ENCODE measurements at regions not wholly inside any gene's neighbourhood (a gene's known extent, or its start where the extent isn't known, plus 50 kb on each side); places are given as distances from the start of the nearest gene placed in this dataset.

DNA sequence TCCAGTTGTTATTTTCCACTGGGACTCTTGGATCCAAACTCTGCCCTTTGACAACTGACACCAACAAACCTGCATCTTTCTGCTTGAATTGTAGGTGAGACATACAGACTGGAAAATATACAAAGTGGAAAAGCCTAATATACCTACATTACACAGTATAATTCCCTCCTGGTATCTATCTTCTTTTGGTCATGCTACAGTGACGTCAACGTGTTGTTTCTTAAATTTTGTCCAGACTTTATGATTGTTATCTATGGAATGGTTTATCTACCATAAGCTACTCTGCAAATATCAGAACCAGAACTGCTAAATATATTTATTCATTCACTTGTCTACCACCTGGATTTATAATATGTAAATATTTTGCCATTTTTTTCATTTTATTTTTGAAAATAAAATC is 264.3 kb upstream of the ZPLD1 start:
- TF ChIP-seq EZH2 (IDR thresholded peaks at IDR 0.05; ENCODE audit: borderline replicate concordance, insufficient read depth, low read length, poor library complexity, severe bottlenecking) (no peak), EP300 (conservative IDR thresholded peaks at IDR 0.05; ENCODE audit: poor library complexity, severe bottlenecking) (no peak), POLR2AphosphoS5 (IDR thresholded peaks at IDR 0.05) (no peak), TAF1 (IDR thresholded peaks at IDR 0.05; ENCODE audit: low read depth) (no peak), RAD21 (conservative IDR thresholded peaks at IDR 0.05) (no peak)
- TF ChIP-seq, protein P1, sequence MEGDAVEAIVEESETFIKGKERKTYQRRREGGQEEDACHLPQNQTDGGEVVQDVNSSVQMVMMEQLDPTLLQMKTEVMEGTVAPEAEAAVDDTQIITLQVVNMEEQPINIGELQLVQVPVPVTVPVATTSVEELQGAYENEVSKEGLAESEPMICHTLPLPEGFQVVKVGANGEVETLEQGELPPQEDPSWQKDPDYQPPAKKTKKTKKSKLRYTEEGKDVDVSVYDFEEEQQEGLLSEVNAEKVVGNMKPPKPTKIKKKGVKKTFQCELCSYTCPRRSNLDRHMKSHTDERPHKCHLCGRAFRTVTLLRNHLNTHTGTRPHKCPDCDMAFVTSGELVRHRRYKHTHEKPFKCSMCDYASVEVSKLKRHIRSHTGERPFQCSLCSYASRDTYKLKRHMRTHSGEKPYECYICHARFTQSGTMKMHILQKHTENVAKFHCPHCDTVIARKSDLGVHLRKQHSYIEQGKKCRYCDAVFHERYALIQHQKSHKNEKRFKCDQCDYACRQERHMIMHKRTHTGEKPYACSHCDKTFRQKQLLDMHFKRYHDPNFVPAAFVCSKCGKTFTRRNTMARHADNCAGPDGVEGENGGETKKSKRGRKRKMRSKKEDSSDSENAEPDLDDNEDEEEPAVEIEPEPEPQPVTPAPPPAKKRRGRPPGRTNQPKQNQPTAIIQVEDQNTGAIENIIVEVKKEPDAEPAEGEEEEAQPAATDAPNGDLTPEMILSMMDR (IDR thresholded peaks at IDR 0.05; ENCODE audit: poor library complexity, severe bottlenecking), result no peak
- TF ChIP-seq, protein P2, sequence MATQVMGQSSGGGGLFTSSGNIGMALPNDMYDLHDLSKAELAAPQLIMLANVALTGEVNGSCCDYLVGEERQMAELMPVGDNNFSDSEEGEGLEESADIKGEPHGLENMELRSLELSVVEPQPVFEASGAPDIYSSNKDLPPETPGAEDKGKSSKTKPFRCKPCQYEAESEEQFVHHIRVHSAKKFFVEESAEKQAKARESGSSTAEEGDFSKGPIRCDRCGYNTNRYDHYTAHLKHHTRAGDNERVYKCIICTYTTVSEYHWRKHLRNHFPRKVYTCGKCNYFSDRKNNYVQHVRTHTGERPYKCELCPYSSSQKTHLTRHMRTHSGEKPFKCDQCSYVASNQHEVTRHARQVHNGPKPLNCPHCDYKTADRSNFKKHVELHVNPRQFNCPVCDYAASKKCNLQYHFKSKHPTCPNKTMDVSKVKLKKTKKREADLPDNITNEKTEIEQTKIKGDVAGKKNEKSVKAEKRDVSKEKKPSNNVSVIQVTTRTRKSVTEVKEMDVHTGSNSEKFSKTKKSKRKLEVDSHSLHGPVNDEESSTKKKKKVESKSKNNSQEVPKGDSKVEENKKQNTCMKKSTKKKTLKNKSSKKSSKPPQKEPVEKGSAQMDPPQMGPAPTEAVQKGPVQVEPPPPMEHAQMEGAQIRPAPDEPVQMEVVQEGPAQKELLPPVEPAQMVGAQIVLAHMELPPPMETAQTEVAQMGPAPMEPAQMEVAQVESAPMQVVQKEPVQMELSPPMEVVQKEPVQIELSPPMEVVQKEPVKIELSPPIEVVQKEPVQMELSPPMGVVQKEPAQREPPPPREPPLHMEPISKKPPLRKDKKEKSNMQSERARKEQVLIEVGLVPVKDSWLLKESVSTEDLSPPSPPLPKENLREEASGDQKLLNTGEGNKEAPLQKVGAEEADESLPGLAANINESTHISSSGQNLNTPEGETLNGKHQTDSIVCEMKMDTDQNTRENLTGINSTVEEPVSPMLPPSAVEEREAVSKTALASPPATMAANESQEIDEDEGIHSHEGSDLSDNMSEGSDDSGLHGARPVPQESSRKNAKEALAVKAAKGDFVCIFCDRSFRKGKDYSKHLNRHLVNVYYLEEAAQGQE (IDR thresholded peaks at IDR 0.05; ENCODE audit: borderline replicate concordance), result no peak
